SH-SY5Y (cell line): ENCODE measurements at regions not wholly inside any gene's neighbourhood (a gene's known extent, or its start where the extent isn't known, plus 50 kb on each side); places are given as distances from the start of the nearest gene placed in this dataset.

Experiments used
- GATA2 ChIP-seq: IDR thresholded peaks from 2 replicates; pipeline ENCODE4 v1.6.1; 2011; ENCODE audit warnings: mild to moderate bottlenecking, low read depth, low read length
- GATA3 ChIP-seq: IDR thresholded peaks from 2 replicates; pipeline ENCODE4 v1.6.1; 2011; ENCODE audit warnings: low read depth, mild to moderate bottlenecking, low read length, moderate library complexity

DNA sequence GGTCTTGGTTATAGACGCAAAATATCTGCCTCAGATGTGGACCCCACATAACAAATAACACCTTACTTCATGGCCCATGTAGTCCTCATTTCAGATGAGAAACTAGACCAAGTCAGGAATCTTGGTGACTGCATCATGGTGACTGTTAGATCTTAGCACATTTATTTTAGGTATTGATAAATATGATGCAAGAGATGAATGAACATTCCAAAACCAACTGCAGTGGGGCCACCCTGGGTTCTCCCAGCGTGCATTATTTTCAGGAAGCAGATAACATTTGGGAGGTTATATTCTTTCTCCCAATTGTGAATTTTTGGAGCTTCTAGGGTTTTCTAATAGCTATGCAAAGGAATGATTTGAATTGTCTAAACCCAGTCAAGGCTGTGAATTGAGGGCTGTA, 55.2 kb upstream of the PTGR2 start:
- no peak for TF ChIP-seq GATA2
- TF ChIP-seq GATA3: no peak
